GM23338 (cell line): ENCODE measurements at regions not wholly inside any gene's neighbourhood (a gene's known extent, or its start where the extent isn't known, plus 50 kb on each side); places are given as distances from the start of the nearest gene placed in this dataset.

ENCODE experiments used
- ATAC-seq: fragments of 200-7000 bp; cut with Tn5 transposase; 3 replicates; pipeline ENCODE4 v1.9.1; 2020
- DNase-seq: peaks from one replicate; pipeline ENCODE4 v3.0.0-alpha.2; 2015; ENCODE audit warnings: low spot score
- H2AFZ ChIP-seq: fragments of 200-600 bp; sonication (generic); 2 replicates; pipeline ENCODE4 v1.8.0; 2016; ENCODE audit warnings: antibody characterized with exemption, mild to moderate bottlenecking, moderate library complexity
- H3F3A ChIP-seq: fragments of 200-600 bp; sonication (generic); replicated peaks from 2 replicates; pipeline ENCODE4 v1.8.0; 2017; ENCODE audit warnings: antibody characterized with exemption, mixed run types, low read depth
- H3K27ac ChIP-seq: fragments of 200-600 bp; sonication (generic); 2 replicates; pipeline ENCODE4 v1.6.1; 2016; ENCODE audit warnings: low read depth
- H3K27me3 ChIP-seq: fragments of 200-600 bp; sonication (generic); 2 replicates; pipeline ENCODE4 v1.8.0; 2016; ENCODE audit warnings: mild to moderate bottlenecking, mixed run types, moderate library complexity; ENCODE audit not compliant: insufficient read depth
- H3K36me3 ChIP-seq: fragments of 200-600 bp; sonication (generic); 2 replicates; pipeline ENCODE4 v1.8.0; 2016; ENCODE audit warnings: mild to moderate bottlenecking; ENCODE audit not compliant: insufficient read depth
- H3K4me1 ChIP-seq: fragments of 200-600 bp; sonication (generic); 2 replicates; pipeline ENCODE4 v1.8.0; 2016; ENCODE audit warnings: mild to moderate bottlenecking, moderate library complexity; ENCODE audit not compliant: insufficient read depth
- H3K4me2 ChIP-seq: fragments of 200-600 bp; sonication (generic); 2 replicates; pipeline ENCODE4 v1.7.1; 2017; ENCODE audit warnings: mixed run types
- H3K4me3 ChIP-seq: fragments of 200-600 bp; sonication (generic); 2 replicates; pipeline ENCODE4 v1.6.1; 2016; ENCODE audit warnings: mixed run types
- H3K79me2 ChIP-seq: fragments of 200-600 bp; sonication (generic); replicated peaks from 2 replicates; pipeline ENCODE4 v1.8.0; 2017; ENCODE audit warnings: mild to moderate bottlenecking; ENCODE audit not compliant: insufficient read depth
- H3K9me2 ChIP-seq: fragments of 200-600 bp; sonication (generic); 2 replicates; pipeline ENCODE4 v1.8.0; 2017; ENCODE audit not compliant: insufficient read depth
- H4K20me1 ChIP-seq: fragments of 200-600 bp; sonication (generic); replicated peaks from 2 replicates; pipeline ENCODE4 v1.8.0; 2017; ENCODE audit warnings: mild to moderate bottlenecking; ENCODE audit not compliant: insufficient read depth
- H3K27ac Mint-ChIP-seq: 2 replicates; pipeline ENCODE4 v1.8.0; 2020; ENCODE audit warnings: inconsistent platforms, mild to moderate bottlenecking, moderate library complexity, mixed read lengths
- H3K27me3 Mint-ChIP-seq: 3 replicates; pipeline ENCODE4 v1.8.0; 2022; ENCODE audit warnings: low read depth, mild to moderate bottlenecking, moderate library complexity, mixed read lengths, inconsistent platforms; ENCODE audit not compliant: insufficient read depth, poor library complexity
- H3K36me3 Mint-ChIP-seq: 3 replicates; pipeline ENCODE4 v1.8.0; 2021; ENCODE audit warnings: low read depth, mild to moderate bottlenecking, inconsistent platforms, moderate library complexity, mixed read lengths
- H3K4me1 Mint-ChIP-seq: 3 replicates; pipeline ENCODE4 v1.8.0; 2020; ENCODE audit warnings: mild to moderate bottlenecking, inconsistent platforms, mixed read lengths
- H3K4me3 Mint-ChIP-seq: 3 replicates; pipeline ENCODE4 v1.8.0; 2021; ENCODE audit warnings: moderate library complexity, mild to moderate bottlenecking, inconsistent platforms, mixed read lengths
- H3K9me3 Mint-ChIP-seq: 3 replicates; pipeline ENCODE4 v1.8.0; 2020; ENCODE audit warnings: moderate library complexity, mild to moderate bottlenecking, inconsistent platforms, mixed read lengths
- CREB1 ChIP-seq: fragments of 250-450 bp; sonication (Bioruptor Pico); IDR thresholded peaks from 2 replicates; pipeline ENCODE4 v1.5.0; 2020; ENCODE audit warnings: low read depth, mild to moderate bottlenecking, moderate library complexity
- ETS1 ChIP-seq: IDR thresholded peaks from 2 replicates; pipeline ENCODE4 v1.6.1; 2016; ENCODE audit warnings: antibody characterized with exemption
- EZH2 ChIP-seq: fragments of 200-600 bp; sonication (generic); IDR thresholded peaks from one replicate; pipeline ENCODE4 v1.8.0; 2017; ENCODE audit warnings: antibody characterized with exemption, mild to moderate bottlenecking, low read depth; ENCODE audit not compliant: unreplicated experiment
- JUNB ChIP-seq: IDR thresholded peaks from one replicate; pipeline ENCODE4 v1.6.1; 2016; ENCODE audit warnings: antibody characterized with exemption; ENCODE audit not compliant: unreplicated experiment
- NANOG ChIP-seq: IDR thresholded peaks from 2 replicates; pipeline ENCODE4 v1.6.1; 2016; ENCODE audit warnings: antibody characterized with exemption, borderline replicate concordance
- POLR2AphosphoS5 ChIP-seq: IDR thresholded peaks from 2 replicates; pipeline ENCODE4 v1.6.1; 2016; ENCODE audit warnings: antibody characterized with exemption, low read depth
- REST ChIP-seq: IDR thresholded peaks from one replicate; pipeline ENCODE4 v1.6.1; 2018; ENCODE audit warnings: antibody characterized with exemption; ENCODE audit not compliant: unreplicated experiment
- STAT1 ChIP-seq: IDR thresholded peaks from one replicate; pipeline ENCODE4 v1.6.1; 2016; ENCODE audit warnings: antibody characterized with exemption; ENCODE audit not compliant: unreplicated experiment
- ZNF114 ChIP-seq: fragments of 250-450 bp; sonication (Bioruptor Pico); IDR thresholded peaks from 2 replicates; pipeline ENCODE4 v1.5.0; 2020; ENCODE audit warnings: mild to moderate bottlenecking, moderate library complexity
- ZNF331 ChIP-seq: fragments of 250-450 bp; sonication (Bioruptor Pico); IDR thresholded peaks from 2 replicates; pipeline ENCODE4 v1.5.0; 2020; ENCODE audit warnings: low read depth, mild to moderate bottlenecking, moderate library complexity
- ZNF462 ChIP-seq: fragments of 250-450 bp; sonication (Bioruptor Pico); IDR thresholded peaks from 2 replicates; pipeline ENCODE4 v1.5.0; 2020; ENCODE audit warnings: mild to moderate bottlenecking, moderate library complexity

GRCh38 chr1:115172270-115172669 lies 83.0 kb upstream of the TSPAN2 start (continued):
- no peak for TF ChIP-seq REST
- no peak for TF ChIP-seq EZH2
- no peak for TF ChIP-seq ETS1
- no peak for TF ChIP-seq STAT1
- no peak for TF ChIP-seq ZNF331 (CRISPR knock-in tag)
- TF ChIP-seq CREB1 (CRISPR knock-in tag), result no peak
- TF ChIP-seq ZNF114, result no peak
- no peak for TF ChIP-seq POLR2AphosphoS5
- no peak for TF ChIP-seq NANOG
- no peak for TF ChIP-seq JUNB

GRCh38 chr1:115170961-115171392 lies 81.7 kb upstream of the TSPAN2 start:
- Histone ChIP-seq H3K4me3 (no peak overlapping the region), H3K27me3 (no peaks in the 10 kb centered on the region), H4K20me1 (no peaks in the 10 kb centered on the region), H3F3A (no peaks in the 10 kb centered on the region), H3K27ac (no peak overlapping the region), H3K79me2 (no peaks in the 10 kb centered on the region), H3K4me2 (no peak overlapping the region), H3K9me2 (peaks cover 11% of the 10 kb centered on the region; the same call in 1 of the 2 replicates), H3K4me1 (no peaks in the 10 kb centered on the region), H3K36me3 (no peaks in the 10 kb centered on the region), H2AFZ (peak overlapping the region; percentile 7; the same call in 1 of the 2 replicates)
- ATAC-seq (no peak), DNase-seq (no peak)
- Mint-ChIP-seq H3K9me3 (no peaks in the 10 kb centered on the region; the same call in 2 of the 3 replicates), H3K27me3 (peaks cover 1% of the 10 kb centered on the region), H3K36me3 (no peaks in the 10 kb centered on the region), H3K4me3 (no peak overlapping the region), H3K27ac (no peak overlapping the region), H3K4me1 (no peaks in the 10 kb centered on the region)
- TF ChIP-seq REST (no peak), EZH2 (no peak), ZNF462 (CRISPR knock-in tag) (no peak), POLR2AphosphoS5 (no peak), CREB1 (CRISPR knock-in tag) (no peak), NANOG (no peak), STAT1 (no peak)
